ENCODE measurements at regions not wholly inside any gene's neighbourhood (a gene's known extent, or its start where the extent isn't known, plus 50 kb on each side); places are given as distances from the start of the nearest gene placed in this dataset.

- H2BK20ac ChIP-seq (ENCODE audit: low read length) = no peak overlapping the region
- no peak overlapping the region for H2AFZ ChIP-seq (ENCODE audit: low read length)
- no peak overlapping the region for H3K27ac ChIP-seq (ENCODE audit: low read depth, low read length)
- H4K91ac ChIP-seq (replicated peaks; ENCODE audit: insufficient read length, low read length) = no peak overlapping the region
- H3K79me2 ChIP-seq (ENCODE audit: control insufficient read depth in 1 of 2, insufficient read depth in 2 of 2, low read length in 2 of 2) = no peaks in the 10 kb centered on the region
- no peak overlapping the region for H2AK5ac ChIP-seq (ENCODE audit: low read depth, low read length)
- H3K9me3 ChIP-seq (ENCODE audit: insufficient read depth in 2 of 2, low read depth in 1 of 2, low read length in 1 of 2) = no peaks in the 10 kb centered on the region
- no peak overlapping the region for H4K5ac ChIP-seq (ENCODE audit: insufficient read length, low read depth, low read length)
- FAIRE-seq = no peak
- H3K9ac ChIP-seq (replicated peaks in 1 of 4; ENCODE audit: extremely low read depth in 1 of 4, low read depth in 3 of 4, low read length in 3 of 4) = no peak overlapping the region
- no peak overlapping the region for H2BK120ac ChIP-seq (replicated peaks; ENCODE audit: low read depth, low read length)
- TF ChIP-seq CEBPB (IDR thresholded peaks at IDR 0.05; ENCODE audit: low read depth, low read length) (no peak), EP300 (IDR thresholded peaks at IDR 0.05; ENCODE audit: borderline replicate concordance in 1 of 2, low read depth in 2 of 2, low read length in 2 of 2) (no peak), CTCF (IDR thresholded peaks at IDR 0.05; ENCODE audit: control extremely low read depth in 1 of 3, insufficient read depth in 1 of 3, low read depth in 1 of 3, low read length in 3 of 3) (no peak), PHF8 (conservative IDR thresholded peaks at IDR 0.05; ENCODE audit: low read depth, low read length) (no peak), RFX5 (IDR thresholded peaks at IDR 0.05; ENCODE audit: borderline replicate concordance, low read depth, low read length) (no peak), TCF12 (IDR thresholded peaks at IDR 0.05; ENCODE audit: low read depth, low read length) (no peak), SRF (IDR thresholded peaks at IDR 0.05; ENCODE audit: low read depth, low read length) (no peak), CTBP2 (IDR thresholded peaks at IDR 0.05; ENCODE audit: borderline replicate concordance, insufficient read depth, insufficient read length, low read length) (no peak), RAD21 (IDR thresholded peaks at IDR 0.05 in 1 of 2, conservative IDR thresholded peaks at IDR 0.05 in 1 of 2; ENCODE audit: low read depth in 2 of 2, low read length in 2 of 2) (no peak)
- no peaks in the 10 kb centered on the region for H4K20me1 ChIP-seq (replicated peaks in 1 of 2; ENCODE audit: control insufficient read depth in 1 of 2, insufficient read depth in 2 of 2, low read length in 2 of 2)
- POLR2A ChIA-PET (ENCODE audit: partially characterized antibody) = no interaction called here
- H3K4me3 ChIP-seq (ENCODE audit: extremely low read depth in 1 of 4, insufficient read depth in 2 of 4, low read depth in 3 of 4, low read length in 4 of 4) = no peak overlapping the region
- H3K27me3 ChIP-seq (replicated peaks in 1 of 4; ENCODE audit: control insufficient read depth in 3 of 4, extremely low read depth in 1 of 4, insufficient read depth in 3 of 4, low read length in 3 of 4) = no peaks in the 10 kb centered on the region
- H3K4me1 ChIP-seq (replicated peaks in 1 of 4; ENCODE audit: control insufficient read depth in 3 of 4, insufficient read depth in 4 of 4, low read length in 3 of 4) = no peaks in the 10 kb centered on the region
- no peak overlapping the region for H3K18ac ChIP-seq (ENCODE audit: extremely low read depth, low read length)
- no peak overlapping the region for H2BK12ac ChIP-seq (ENCODE audit: low read depth, low read length)
- no peak for DNase-seq (ENCODE audit: low read depth in 1 of 2, low spot score in 2 of 2)
- no peak overlapping the region for H3K4ac ChIP-seq (replicated peaks; ENCODE audit: insufficient read length, low read depth, low read length)
- CTCF ChIA-PET (ENCODE audit: partially characterized antibody) = interaction anchor here (1.1 to 1.2 kb wide), 2 partner anchors 11 to 28 kb away, joined by 3 to 4 read pairs; no protein-coding TSS in a partner anchor
- H3K23me2 ChIP-seq (ENCODE audit: low read depth, low read length) = no peaks in the 10 kb centered on the region
- no peaks in the 10 kb centered on the region for H3K36me3 ChIP-seq (ENCODE audit: control insufficient read depth in 2 of 4, insufficient read depth in 4 of 4, low read length in 3 of 4)
- no peak overlapping the region for H2BK15ac ChIP-seq (ENCODE audit: low read length)
- H3K56ac ChIP-seq (replicated peaks; ENCODE audit: insufficient read length, low read depth, low read length) = no peak overlapping the region
- H2BK5ac ChIP-seq (ENCODE audit: low read depth, low read length) = no peak overlapping the region
- no peaks in the 10 kb centered on the region for H3K79me1 ChIP-seq (ENCODE audit: low read depth, low read length)
- 89% methylated on average over 1 of the region's 1 CpG; no CpG with 5 or more reads in 1 of the 2 experiments for WGBS, 2 experiments (ENCODE audit: extremely low coverage in 1 of 2, insufficient coverage in 1 of 2, insufficient read length in 1 of 2, insufficient replicate concordance in 2 of 2, low coverage in 1 of 2, low lambda C conversion rate in 2 of 2, missing lambda C conversion rate in 1 of 2)
- no peak overlapping the region for H3K23ac ChIP-seq (ENCODE audit: insufficient read length)
- no peak overlapping the region for H3K4me2 ChIP-seq (ENCODE audit: insufficient read depth in 1 of 2, low read depth in 2 of 2, low read length in 2 of 2)
- no peak overlapping the region for H3K14ac ChIP-seq (ENCODE audit: insufficient read length)
- H4K8ac ChIP-seq (ENCODE audit: extremely low read depth, insufficient read depth, low read length) = no peak overlapping the region
Observed at GRCh38 chr4:144223149-144223548, 82.6 kb upstream of the GYPA start.

Measured in H1 (cell line).